OCI-LY7 (cell line): ENCODE measurements at regions not wholly inside any gene's neighbourhood (a gene's known extent, or its start where the extent isn't known, plus 50 kb on each side); places are given as distances from the start of the nearest gene placed in this dataset.

Source experiments
- CTCF ChIP-seq: fragments of 200-600 bp; sonication (generic); conservative IDR thresholded peaks from 2 replicates; pipeline ENCODE4 v1.5.1; 2014; ENCODE audit warnings: mild to moderate bottlenecking, antibody characterized with exemption, low read length, moderate library complexity, mixed read lengths
- EZH2phosphoT487 ChIP-seq: fragments of 200-600 bp; sonication (generic); IDR thresholded peaks from 2 replicates; pipeline ENCODE4 v1.6.1; 2018; ENCODE audit warnings: low read depth, borderline replicate concordance, mild to moderate bottlenecking, mixed run types, antibody characterized with exemption, low read length, moderate library complexity, mixed read lengths

- TF ChIP-seq CTCF, result no peak
- TF ChIP-seq EZH2phosphoT487, result no peak
Measured at GRCh38 chr2:67709835-67710234, 312.7 kb downstream of the ETAA1 start.
